ENCODE measurements at regions not wholly inside any gene's neighbourhood (a gene's known extent, or its start where the extent isn't known, plus 50 kb on each side); places are given as distances from the start of the nearest gene placed in this dataset.

DNA sequence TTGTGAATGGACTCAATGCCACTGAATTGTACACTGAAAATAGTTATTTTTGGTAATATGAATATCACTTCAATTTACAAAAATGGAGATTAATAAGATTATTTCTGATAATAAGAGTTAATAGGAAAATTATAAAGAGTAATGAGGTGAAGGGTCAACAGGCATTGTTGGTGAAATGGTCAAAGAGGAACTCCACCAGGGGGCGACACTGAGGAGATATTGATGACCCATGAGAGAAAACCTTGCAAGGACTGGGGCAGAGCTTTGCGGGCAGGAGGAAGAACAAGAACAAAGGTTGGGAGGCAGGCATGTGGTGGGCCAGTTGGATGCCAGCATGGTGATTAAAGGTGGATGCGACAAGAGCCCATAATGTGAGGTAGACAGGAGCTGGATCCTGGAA is 74.0 kb upstream of the XYLT1 start (continued):
- TF ChIP-seq ZNF280D (tag by site-specific recombination; IDR thresholded peaks at IDR 0.05): no peak
- TF ChIP-seq ZNF830 (tag by site-specific recombination; IDR thresholded peaks at IDR 0.05; ENCODE audit: low read depth): no peak

DNA sequence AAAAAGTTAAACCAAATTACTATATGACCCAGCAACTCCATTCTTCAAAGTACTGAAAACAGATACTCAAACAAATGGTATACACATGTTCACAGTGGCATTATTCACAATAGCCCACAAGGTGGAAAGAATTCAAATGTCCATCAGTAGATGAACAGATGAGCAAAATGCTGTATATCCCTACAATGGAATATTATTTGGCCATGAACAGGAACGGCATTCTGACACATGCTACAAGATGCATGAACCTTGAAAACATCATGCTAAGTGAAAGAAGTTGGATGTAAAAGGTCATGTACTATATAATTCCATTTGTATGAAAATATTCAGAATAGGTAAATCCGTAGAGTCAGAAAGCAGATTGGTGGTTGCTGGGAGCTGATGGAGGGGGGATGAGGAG is 73.5 kb upstream of the XYLT1 start:
- peak; percentile 58 for TF ChIP-seq ZNF146 (tag by site-specific recombination; IDR thresholded peaks at IDR 0.05)
- no peak for TF ChIP-seq ZNF623 (tag by site-specific recombination; IDR thresholded peaks at IDR 0.05)
- no peak for TF ChIP-seq ZNF354C (tag by site-specific recombination; IDR thresholded peaks at IDR 0.05; ENCODE audit: borderline replicate concordance, low read depth)
- TF ChIP-seq REPIN1 (tag by site-specific recombination; IDR thresholded peaks at IDR 0.05; ENCODE audit: low read depth): no peak
- TF ChIP-seq, protein P1, sequence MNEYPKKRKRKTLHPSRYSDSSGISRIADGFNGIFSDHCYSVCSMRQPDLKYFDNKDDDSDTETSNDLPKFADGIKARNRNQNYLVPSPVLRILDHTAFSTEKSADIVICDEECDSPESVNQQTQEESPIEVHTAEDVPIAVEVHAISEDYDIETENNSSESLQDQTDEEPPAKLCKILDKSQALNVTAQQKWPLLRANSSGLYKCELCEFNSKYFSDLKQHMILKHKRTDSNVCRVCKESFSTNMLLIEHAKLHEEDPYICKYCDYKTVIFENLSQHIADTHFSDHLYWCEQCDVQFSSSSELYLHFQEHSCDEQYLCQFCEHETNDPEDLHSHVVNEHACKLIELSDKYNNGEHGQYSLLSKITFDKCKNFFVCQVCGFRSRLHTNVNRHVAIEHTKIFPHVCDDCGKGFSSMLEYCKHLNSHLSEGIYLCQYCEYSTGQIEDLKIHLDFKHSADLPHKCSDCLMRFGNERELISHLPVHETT (tag by site-specific recombination; IDR thresholded peaks at IDR 0.05): no peak
- no peak for TF ChIP-seq HOXD13 (CRISPR knock-in tag; IDR thresholded peaks at IDR 0.05; ENCODE audit: borderline replicate concordance)
- no peak for TF ChIP-seq ZNF514 (tag by site-specific recombination; IDR thresholded peaks at IDR 0.05)
- no peak for TF ChIP-seq ZNF626 (tag by site-specific recombination; IDR thresholded peaks at IDR 0.05)
- ChIA-PET POLR2A (no interaction called here), CTCF (no interaction called here)
- no peaks in the 10 kb centered on the region for H3K36me3 ChIP-seq (ENCODE audit: control insufficient read depth in 2 of 2, insufficient read depth in 1 of 2, low read length in 2 of 2)
- H3K27ac ChIP-seq (ENCODE audit: extremely low read depth, low read depth, low read length): no peak overlapping the region
- no peak overlapping the region for H3K4me3 ChIP-seq (ENCODE audit: low read depth, low read length)
- no peaks in the 10 kb centered on the region for H3K9me3 ChIP-seq (ENCODE audit: control insufficient read depth, insufficient read depth, low read depth, low read length)
- H3K4me1 ChIP-seq (ENCODE audit: control insufficient read depth, insufficient read depth, low read length): no peaks in the 10 kb centered on the region

- ChIA-PET POLR2A (no interaction called here), CTCF (no interaction called here)
- no peaks in the 10 kb centered on the region for H3K4me1 ChIP-seq (ENCODE audit: control insufficient read depth, insufficient read depth, low read length)
- TF ChIP-seq ZNF133 (tag by site-specific recombination; IDR thresholded peaks at IDR 0.05) (no peak), ZNF707 (tag by site-specific recombination; IDR thresholded peaks at IDR 0.05) (no peak), ZNF549 (tag by site-specific recombination; IDR thresholded peaks at IDR 0.05) (no peak), ZNF530 (tag by site-specific recombination; IDR thresholded peaks at IDR 0.05; ENCODE audit: low read depth) (no peak), ZEB2 (tag by site-specific recombination; IDR thresholded peaks at IDR 0.05) (no peak), ZNF571 (tag by site-specific recombination; IDR thresholded peaks at IDR 0.05) (no peak), GLIS2 (tag by site-specific recombination; IDR thresholded peaks at IDR 0.05) (no peak), ZBTB6 (tag by site-specific recombination; IDR thresholded peaks at IDR 0.05) (no peak), ZNF140 (tag by site-specific recombination; IDR thresholded peaks at IDR 0.05) (no peak), ZNF37A (tag by site-specific recombination; IDR thresholded peaks at IDR 0.05) (no peak), ZNF416 (tag by site-specific recombination; IDR thresholded peaks at IDR 0.05) (no peak), ZNF555 (tag by site-specific recombination; conservative IDR thresholded peaks at IDR 0.05) (no peak)
- TF ChIP-seq, protein P2, sequence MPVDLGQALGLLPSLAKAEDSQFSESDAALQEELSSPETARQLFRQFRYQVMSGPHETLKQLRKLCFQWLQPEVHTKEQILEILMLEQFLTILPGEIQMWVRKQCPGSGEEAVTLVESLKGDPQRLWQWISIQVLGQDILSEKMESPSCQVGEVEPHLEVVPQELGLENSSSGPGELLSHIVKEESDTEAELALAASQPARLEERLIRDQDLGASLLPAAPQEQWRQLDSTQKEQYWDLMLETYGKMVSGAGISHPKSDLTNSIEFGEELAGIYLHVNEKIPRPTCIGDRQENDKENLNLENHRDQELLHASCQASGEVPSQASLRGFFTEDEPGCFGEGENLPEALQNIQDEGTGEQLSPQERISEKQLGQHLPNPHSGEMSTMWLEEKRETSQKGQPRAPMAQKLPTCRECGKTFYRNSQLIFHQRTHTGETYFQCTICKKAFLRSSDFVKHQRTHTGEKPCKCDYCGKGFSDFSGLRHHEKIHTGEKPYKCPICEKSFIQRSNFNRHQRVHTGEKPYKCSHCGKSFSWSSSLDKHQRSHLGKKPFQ (tag by site-specific recombination; IDR thresholded peaks at IDR 0.05): no peak
- TF ChIP-seq, protein P3, sequence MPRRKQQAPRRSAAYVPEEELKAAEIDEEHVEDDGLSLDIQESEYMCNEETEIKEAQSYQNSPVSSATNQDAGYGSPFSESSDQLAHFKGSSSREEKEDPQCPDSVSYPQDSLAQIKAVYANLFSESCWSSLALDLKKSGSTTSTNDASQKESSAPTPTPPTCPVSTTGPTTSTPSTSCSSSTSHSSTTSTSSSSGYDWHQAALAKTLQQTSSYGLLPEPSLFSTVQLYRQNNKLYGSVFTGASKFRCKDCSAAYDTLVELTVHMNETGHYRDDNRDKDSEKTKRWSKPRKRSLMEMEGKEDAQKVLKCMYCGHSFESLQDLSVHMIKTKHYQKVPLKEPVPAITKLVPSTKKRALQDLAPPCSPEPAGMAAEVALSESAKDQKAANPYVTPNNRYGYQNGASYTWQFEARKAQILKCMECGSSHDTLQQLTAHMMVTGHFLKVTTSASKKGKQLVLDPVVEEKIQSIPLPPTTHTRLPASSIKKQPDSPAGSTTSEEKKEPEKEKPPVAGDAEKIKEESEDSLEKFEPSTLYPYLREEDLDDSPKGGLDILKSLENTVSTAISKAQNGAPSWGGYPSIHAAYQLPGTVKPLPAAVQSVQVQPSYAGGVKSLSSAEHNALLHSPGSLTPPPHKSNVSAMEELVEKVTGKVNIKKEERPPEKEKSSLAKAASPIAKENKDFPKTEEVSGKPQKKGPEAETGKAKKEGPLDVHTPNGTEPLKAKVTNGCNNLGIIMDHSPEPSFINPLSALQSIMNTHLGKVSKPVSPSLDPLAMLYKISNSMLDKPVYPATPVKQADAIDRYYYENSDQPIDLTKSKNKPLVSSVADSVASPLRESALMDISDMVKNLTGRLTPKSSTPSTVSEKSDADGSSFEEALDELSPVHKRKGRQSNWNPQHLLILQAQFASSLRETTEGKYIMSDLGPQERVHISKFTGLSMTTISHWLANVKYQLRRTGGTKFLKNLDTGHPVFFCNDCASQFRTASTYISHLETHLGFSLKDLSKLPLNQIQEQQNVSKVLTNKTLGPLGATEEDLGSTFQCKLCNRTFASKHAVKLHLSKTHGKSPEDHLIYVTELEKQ (tag by site-specific recombination; IDR thresholded peaks at IDR 0.05; ENCODE audit: borderline replicate concordance): no peak
Measured at GRCh38 chr16:17543073-17543472, 72.3 kb upstream of the XYLT1 start.

More at GRCh38 chr16:17543073-17543472, 72.3 kb upstream of the XYLT1 start:
- Histone ChIP-seq H3K36me3 (ENCODE audit: control insufficient read depth in 2 of 2, insufficient read depth in 1 of 2, low read length in 2 of 2) (no peaks in the 10 kb centered on the region), H3K4me3 (ENCODE audit: low read depth, low read length) (no peak overlapping the region), H3K27ac (ENCODE audit: extremely low read depth, low read depth, low read length) (no peak overlapping the region), H3K9me3 (ENCODE audit: control insufficient read depth, insufficient read depth, low read depth, low read length) (no peaks in the 10 kb centered on the region)
